ENCODE measurements at regions not wholly inside any gene's neighbourhood (a gene's known extent, or its start where the extent isn't known, plus 50 kb on each side); places are given as distances from the start of the nearest gene placed in this dataset.
"Not testable (repeated sequence)": the region's sequence is repeated elsewhere in the genome, so short reads cannot be mapped to it uniquely, and the experiment has no call there.

DNA sequence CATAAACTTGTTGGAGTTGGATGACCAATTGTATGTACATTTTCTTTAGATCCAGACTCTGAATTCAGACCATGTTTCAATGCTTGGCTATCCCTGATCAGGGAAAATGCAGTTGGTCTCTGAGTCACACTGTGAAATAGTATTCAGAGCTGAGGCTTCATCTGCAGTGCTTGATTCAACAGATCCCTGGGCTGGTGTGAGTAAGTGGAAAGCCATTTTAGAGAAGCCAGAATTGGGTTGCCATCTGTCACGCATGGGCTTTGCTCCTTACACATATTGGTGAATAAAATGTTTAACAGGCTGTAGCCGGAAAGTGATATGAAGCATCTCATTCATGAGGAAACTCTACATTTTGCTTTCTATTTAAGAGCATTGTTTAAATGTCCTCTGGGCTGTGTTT is 50.0 kb upstream of the ACYP2 start:
- DNase-seq = no peak

DNA sequence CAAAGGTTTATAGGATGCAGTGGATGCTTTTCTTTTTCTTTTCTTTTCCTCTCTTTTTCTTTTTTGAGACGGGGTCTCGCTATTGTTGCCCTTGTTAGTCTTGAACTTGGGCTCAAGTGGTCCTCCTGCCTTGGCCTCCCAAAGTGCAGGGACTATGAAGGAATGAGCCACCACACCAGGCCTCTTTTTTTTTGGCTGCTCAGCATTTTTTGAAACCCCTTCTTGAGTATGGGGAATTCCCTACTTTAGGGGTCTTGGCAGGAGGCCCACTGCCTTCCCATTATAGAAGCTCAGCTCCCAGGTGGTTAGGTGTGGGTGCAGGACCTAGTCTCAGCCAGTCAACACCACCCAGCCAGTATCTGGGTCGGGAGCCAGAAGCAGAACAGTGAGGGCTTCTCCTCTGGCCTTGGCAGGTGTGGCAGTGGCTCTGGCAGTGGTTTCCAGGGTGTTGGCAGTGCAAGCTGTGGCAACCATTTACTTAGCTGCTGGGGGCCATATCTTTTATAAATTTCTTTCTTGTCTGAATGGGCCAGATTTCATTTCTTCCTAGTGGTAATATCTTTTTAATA is 51.4 kb upstream of the ACYP2 start:
- no peak for DNase-seq

DNA sequence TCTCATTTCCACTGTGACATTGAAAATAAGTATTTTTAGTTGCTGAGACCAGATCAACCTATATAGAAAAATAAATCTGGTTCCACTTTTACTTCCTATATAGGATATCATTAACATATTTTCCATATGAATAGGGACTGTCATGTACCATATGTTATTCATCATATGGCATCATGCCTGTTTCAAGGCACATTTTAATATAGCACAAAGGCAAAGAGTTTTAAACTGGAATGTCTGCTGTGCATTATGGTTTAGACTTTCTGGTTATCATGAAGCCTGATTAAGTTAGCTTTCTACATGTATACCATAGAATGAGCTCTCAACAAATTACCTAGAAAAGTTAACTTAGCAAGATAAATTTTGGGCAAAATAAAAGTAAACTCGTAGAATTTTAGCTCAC is 53.0 kb upstream of the ACYP2 start:
- no peak for DNase-seq

DNA sequence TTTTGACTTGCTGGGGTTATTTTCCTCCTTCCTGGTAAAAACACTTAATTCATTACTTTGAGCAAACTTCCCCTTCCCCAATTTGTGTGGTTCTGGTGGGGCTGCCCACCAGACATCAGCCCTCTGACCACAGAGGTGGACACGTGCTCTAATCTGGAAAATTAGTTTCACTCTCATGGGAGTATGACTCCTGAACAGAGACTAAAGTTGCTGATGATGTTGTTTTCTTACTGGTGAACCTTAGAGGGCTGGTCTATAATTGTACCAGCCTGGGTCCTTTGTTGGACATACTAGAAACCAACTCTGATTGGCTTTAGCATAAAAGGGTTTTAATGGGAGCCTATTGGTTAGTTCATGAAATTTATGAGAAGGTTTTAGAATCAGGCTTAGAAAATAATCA is 54.1 kb upstream of the ACYP2 start:
- DNase-seq = no peak

DNA sequence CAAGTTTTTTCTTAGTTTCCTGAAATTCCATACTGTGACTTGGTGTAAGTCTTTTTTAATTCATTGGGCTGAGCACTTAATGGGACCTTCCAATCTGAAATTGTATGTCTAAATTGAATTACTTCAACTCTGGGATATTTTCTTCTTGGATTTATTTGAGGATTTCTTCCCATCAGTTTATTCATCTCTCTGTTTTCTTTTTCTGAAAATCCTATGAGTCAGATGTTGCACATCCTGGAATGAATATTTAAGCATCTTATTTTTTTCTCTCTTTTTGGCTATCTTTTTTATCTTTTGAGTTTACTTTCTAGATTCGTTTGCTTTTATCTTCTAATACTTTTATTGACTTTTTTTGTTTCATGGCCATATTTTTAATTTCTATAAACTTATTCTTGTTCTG is 55.4 kb upstream of the ACYP2 start:
- DNase-seq = no peak

DNA sequence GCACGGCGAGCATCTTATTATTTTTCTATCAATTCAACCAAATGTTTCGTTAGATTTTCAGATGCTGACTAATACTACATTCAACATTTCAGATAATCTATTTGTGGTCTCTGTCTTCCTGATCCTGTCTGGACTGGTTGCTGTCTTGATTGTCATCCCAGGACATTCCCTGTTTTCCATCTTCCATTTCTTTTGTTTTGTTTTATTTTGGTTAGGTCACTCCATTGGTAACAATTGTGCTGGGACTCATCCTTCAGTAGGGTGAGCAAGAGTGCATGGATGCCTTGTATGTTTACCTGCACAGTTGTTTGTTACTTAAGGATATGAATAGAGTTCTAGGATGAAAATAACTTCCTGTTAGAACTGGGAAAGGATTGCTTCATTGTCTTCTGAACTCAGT is 55.9 kb upstream of the ACYP2 start:
- DNase-seq = no peak

DNA sequence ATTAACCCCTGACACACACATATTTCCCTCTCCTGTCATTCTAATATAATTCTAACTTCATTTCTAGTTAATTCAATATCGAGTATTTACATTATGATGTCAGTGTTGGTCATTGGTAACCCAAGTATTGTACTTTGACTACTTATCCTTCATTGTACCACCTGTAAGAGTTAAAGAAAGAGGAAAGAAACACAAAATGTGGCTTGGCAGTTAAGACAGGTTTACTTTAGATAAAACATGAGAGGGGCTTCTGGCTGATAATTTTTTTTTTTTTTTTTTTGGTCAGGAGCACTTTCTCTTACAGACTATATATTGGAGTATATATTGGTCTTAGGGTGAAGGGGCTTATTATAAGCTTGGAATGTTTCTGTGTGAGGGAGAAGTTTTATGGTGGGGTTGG is 57.0 kb upstream of the ACYP2 start:
- no peak for DNase-seq

DNA sequence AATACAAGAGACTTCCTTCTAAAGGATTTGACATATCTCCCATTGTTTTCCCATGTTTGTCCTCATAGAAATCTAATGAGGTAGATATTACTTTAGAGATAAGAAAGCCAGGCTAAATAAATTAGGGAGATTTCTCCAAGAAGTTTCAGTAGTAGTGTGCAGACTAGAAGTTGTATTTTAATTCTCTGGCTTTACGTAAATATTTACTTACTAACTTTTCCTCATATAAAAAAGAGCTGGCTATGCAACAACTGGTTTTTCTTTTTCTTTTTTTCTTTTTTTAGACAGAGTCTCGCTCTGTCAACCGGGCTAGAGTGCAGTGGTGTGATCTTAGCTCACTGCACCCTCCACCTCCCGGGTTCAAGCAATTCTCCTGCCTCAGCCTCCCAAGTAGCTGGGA is 60.6 kb upstream of the ACYP2 start:
- DNase-seq = no peak

DNA sequence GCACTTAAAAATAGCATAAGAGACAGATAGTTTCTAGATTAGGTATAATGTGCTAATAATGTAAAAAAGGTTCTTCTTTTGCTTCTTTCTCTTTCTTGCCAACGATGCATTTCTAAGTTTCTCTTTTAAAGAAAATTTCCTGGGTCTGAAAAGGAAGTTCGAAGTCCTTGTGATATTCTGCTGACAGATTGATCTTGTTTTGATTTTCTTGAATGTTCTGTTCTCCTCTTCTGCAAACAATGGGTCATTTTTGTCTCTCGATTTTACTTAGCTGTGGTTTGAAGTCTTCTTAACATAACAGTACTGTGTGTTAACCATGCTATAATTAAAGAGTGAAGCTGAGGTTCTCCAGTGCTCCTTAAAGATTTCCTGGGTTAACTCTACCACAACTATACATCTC is 61.1 kb upstream of the ACYP2 start:
- DNase-seq = no peak

DNA sequence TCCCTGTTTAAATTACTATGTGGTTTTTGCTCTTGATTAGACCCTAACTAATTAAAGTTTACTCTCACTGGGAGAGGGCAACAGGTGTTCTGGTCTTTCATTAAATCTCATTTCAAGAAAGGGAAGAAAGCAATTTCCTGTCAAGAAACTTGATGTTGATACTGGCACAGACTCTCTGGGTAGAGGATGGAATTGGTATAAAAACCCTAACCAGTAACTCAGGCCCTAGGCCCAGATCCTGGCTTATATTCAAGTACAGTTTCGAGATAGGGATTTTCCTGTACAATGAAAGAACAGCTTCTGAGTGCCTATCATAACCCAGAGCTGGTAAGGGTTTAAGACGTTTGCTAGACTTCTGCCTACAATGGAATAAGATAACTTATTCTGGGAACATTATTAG is 61.6 kb upstream of the ACYP2 start:
- no peak for DNase-seq

DNA sequence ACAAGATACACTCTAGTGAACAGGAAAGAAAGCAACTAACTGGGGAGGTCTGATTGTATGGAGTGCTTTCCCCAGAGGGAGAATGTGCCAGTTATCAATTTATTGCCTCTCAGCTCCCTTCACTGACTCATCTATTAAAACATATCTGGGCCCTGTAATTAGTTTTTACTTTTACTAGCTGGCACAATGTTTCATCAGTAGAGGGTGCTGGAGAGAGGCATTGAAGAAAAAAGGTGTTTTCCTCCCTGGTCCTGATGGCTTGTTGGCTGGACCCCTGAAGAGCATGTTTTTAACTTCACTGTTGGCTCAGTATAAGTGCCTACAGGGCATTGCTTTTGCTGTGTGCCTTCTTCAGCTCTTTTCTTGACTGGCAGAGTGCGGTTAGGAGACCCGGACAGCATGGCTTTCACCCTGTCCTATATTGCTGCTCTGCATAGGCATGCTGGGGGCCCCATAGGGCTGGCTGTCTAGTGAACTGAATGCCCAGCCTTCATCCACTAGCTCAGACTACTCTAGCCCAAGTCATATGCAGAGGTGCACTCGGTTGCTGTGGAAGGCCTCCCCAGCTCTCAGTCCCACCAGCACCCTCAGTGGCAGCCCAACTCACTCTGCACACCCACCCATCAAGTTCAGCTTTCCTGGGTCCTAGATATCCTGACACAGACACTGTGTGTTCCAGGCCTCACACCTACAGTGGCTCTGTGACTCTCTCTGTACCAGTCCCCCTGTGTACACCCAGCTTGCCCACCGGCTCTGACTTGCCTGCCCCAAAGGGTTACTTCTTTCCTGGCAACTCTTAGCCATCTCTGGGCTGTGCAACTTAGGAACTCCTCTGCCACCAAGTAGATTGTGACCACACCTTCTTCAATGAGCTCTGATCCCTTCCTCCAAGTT is 62.3 kb upstream of the ACYP2 start:
- no peak for DNase-seq

DNA sequence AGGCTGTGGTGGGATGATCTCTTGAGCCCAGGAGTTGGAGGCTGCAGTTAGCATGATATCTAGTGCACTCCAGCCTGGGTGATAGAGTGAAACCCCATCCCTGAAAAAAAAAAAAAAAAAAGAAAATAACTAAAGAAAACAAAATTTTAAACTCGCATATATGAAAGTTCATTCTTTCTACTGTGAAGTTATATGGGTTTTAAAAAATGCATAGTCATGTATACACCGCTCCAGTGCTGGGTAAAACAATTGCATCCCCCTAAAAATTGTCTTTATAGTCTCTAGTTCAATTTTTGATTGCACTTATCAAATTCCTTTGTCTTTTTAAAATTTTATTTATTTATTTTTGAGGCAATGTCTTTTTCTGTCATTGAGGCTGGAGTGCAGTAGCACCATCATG is 65.0 kb upstream of the ACYP2 start:
- no peak for DNase-seq

DNA sequence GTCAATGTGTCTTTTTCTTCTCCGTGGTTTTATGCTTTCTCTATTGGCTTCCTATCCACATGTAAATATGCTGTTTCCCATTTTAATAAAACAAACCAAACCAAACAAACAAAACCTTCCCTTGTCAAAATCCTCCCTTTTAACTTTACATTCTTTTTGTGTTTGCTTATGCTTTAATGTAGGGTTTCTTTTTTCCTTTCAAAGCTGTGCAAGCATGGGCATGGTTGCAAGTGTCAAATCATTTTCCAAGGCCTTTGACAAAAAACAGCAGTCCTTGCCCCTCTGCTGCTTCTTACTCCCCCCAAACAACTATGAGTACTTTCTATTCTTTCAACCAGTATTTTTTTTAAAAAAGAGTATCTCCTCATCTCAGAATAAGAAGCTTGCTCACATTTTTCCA is 66.0 kb upstream of the ACYP2 start:
- no peak for DNase-seq

DNA sequence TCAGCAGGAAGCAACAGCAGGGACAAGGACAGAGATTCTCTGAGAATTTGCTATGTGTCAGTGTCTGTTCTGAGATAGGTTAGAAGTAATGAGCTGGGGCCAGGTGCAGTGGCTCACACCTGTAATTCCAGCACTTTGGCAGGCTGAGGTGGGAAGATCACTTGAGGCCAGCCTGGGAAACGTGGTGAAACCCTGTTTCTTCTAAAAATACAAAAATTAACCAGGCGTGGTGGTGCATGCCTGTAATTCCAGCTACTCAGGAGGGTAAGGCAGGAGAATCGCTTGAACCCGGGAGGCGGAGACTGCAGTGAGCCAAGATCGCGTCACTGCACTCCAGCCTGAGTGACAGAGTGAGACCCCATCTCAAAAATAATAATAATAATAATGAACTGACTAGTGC is 66.5 kb upstream of the ACYP2 start:
- DNase-seq = not testable (repeated sequence)

DNA sequence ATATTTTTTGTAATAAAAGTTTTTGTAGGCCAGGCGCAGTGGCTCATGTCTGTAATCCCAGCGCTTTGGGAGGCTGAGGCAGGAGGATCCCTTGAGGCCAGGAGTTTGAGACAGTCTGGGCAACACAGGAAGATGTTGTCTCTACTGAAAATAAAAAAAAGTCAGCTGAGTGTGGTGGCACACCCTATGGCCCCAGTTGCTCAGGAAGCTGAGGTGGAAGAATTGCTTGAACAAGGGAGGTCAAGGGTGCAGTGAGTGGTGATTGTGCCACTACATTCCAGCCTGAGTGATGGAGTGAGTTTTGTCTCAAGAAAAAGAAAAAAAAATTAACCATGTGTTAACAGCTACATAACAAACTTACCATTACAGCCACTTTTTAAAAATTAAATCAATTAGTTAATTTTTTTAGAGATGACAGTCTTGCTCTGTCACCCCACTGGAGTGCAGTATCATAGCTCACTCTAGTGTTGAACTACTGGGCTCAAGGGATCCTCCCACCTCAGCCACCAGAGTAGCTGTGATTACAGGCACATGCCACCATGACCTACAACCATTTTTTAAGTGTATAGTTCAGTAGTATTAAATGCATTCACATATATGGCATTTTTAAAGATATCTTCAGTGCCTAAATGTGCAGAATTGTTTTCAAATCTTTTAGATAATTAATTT is 67.2 kb upstream of the ACYP2 start:
- no peak for DNase-seq

DNA sequence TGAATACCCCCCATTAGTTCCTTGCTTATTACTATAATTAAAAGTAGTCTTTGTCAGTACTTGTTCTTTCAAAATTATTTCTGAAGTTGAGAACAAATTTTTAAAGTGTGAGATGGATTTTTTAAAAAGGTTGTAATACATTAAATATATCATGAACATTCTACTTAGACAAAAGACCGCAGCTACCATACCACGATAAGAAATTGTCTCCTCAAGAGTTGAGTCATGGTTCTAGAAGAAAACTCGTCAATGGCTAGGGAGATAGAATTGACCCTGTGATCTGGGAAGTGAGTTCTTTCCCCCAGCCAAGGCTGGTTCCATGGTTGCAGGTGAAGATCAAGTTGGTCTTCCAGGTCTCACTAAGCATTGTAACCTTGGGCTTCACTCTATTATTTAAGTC is 67.8 kb upstream of the ACYP2 start:
- DNase-seq = no peak

DNA sequence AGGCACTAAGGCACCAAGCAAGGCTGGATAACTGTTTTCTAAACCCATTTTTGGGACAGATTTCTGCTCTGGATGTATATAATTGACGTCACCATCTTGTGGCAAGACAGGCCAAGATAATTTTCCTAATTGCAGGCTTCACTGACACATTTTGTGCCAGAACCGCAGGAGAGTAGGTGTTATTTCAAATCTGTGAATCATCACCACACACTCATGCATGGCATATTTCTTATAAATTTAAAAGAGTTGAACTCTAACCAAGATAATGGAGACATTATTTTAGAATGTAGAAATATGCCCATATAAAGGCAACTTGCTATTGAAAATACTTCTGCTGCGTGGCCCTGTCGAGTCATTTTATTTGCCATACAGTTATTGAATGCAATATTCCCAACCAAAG is 68.3 kb upstream of the ACYP2 start:
- DNase-seq = no peak

DNA sequence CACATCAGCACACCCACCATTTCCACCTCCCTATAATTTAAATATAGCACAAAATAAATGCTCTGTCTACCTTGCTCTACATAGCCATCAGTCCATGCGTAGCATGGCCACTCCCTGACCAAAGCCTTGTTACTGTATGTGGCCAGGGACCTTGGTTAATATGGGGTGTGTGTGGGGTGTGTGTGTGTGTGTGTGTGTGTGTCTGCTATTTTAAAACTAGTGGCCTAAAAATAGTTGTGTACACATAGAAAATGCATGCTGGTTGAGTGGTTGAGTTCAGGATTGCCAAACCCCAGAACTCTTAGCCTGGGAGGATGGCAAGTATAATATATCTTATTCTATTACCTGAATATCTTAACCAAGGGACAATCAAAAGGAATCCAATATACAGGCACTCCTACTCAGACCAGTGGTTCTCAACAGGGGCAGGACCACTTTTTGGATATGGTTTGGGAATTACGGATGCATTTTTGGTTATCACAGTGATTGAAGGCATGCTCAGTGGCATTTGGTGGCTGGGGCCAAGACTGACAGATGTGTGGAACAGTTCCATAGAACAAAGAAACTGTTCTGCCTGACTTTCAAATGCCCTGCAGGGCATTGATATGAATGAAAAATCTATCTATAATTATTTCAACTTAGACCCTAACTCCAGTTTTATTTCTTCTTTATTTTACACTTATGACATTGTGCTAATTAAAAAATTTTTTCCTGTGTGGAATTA is 72.3 kb upstream of the PSME4 start:
- DNase-seq = no peak

DNA sequence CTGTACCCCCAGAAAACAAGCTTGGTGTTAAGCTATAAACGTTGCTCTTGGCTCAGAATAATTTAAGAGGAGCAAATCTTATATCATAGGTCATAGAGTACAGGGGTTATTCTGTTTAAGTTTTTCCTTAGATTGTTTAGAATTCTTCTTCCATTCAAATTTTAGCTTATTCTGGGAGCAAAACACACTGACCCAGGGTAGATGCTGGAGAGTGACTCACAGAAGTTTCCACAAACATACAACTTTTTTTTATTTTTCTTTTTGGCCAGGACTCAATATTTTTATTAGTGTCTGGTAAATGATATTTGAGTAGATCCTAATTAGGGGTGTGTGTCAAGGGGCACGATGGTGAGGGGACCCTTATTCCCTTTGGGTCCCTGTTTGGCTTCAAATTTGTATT is 71.5 kb upstream of the PSME4 start:
- DNase-seq = no peak

DNA sequence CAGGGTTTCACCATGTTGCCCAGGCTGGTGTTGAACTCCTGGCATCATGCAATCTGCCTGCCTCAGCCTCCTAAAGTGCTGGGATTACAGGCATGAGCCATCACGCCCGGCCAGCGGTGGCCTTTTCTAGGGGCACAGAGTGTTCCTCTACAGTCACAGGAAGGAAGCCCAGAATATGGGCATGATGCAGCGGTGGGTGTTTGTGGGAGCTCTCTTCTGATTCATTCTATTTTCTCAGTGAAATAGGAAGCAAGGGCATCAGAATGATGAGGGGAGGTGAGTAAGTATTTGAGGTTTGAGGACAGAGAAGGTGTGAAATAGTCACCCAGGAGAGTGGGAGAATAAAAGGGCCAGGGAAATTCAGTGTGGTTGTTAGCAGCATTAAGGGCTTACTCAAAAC is 70.3 kb upstream of the PSME4 start:
- no peak for DNase-seq

DNA sequence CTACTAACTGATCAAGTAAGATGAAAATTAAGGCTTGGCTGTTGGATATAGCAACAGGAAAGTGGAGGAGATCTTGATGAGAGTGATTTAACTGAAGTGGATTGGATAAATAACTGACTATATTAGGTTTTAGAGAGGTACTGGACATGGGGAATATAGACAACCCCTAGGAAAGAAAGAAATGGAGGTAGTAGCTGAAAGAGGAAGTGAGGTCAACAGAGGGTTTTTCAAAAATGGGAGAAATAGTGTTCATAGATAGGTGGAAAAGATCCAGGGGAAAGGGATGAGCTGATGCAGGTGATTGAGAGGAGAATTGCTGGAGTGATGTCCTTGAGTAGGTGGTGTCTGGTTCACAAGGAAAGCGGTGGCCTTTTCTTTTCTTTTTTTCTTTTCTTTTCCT is 69.9 kb upstream of the PSME4 start:
- no peak for DNase-seq

DNA sequence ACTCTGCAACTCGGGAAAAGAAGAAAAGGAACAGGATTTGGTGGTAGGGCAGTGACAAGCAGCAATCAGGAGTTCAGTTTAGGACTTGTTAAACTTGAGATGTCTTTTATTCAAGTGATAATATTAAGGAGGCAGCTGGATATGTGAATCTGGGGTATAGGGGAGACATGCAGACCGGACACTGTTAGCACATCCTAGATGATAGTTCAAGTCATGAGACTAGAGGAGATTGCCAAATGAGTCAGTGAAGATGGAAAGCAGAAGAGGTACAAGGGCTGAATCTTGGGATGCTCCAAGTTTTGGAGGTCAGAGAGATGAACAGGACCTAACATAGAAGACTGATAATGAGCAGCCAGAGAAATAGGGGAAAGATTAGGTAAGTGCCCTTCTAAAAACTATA is 69.5 kb upstream of the PSME4 start:
- DNase-seq = no peak

DNA sequence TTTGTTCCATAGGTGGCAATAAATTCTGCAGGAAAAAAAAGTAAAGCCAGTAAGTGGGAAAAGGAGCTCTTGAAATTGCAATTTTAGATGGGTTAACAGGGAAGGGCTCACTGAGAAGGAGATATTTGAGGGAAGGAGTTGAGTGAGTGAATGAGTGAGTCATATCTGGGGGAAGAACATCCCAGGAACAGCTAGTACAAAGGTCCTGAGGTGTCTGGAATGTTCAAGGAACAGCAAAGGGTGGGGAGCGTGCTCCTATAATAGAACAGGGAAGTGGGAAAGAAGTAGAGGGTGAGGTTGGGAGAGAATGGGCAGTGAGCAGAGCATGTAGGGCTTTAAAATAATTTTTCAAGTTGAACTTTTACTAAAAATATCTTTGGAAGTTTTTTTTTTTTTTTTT is 68.0 kb upstream of the PSME4 start:
- DNase-seq = no peak

DNA sequence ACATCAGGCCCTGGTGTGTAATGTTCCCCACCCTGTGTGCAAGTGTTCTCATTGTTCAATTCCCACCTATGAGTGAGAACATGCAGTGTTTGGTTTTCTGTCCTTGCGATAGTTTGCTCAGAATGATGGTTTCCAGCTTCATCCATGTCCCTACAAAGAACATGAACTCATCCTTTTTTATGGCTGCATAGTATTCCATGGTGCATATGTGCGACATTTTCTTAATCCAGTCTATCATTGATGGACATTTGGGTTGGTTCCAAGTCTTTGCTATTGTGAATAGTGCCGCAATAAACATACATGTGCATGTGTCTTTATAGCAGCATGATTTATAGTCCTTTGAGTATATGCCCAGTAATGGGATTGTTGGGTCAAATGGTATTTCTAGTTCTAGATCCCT is 60.5 kb upstream of the PSME4 start:
- DNase-seq = not testable (repeated sequence)

All from MV-4-11 (cell line).